ENCODE measurements at regions not wholly inside any gene's neighbourhood (a gene's known extent, or its start where the extent isn't known, plus 50 kb on each side); places are given as distances from the start of the nearest gene placed in this dataset.

- TF ChIP-seq EZH2 (IDR thresholded peaks at IDR 0.05; ENCODE audit: borderline replicate concordance, low read depth, low read length, severe bottlenecking) = no peak
- TF ChIP-seq, protein P1, sequence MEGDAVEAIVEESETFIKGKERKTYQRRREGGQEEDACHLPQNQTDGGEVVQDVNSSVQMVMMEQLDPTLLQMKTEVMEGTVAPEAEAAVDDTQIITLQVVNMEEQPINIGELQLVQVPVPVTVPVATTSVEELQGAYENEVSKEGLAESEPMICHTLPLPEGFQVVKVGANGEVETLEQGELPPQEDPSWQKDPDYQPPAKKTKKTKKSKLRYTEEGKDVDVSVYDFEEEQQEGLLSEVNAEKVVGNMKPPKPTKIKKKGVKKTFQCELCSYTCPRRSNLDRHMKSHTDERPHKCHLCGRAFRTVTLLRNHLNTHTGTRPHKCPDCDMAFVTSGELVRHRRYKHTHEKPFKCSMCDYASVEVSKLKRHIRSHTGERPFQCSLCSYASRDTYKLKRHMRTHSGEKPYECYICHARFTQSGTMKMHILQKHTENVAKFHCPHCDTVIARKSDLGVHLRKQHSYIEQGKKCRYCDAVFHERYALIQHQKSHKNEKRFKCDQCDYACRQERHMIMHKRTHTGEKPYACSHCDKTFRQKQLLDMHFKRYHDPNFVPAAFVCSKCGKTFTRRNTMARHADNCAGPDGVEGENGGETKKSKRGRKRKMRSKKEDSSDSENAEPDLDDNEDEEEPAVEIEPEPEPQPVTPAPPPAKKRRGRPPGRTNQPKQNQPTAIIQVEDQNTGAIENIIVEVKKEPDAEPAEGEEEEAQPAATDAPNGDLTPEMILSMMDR (IDR thresholded peaks at IDR 0.05; ENCODE audit: borderline replicate concordance, extremely low read depth, low read length, poor library complexity, severe bottlenecking) = no peak
Measured at GRCh38 chr13:44664308-44664707, 88.2 kb upstream of the TSC22D1 start.
